HG03039 (cell line): ENCODE measurements at regions not wholly inside any gene's neighbourhood (a gene's known extent, or its start where the extent isn't known, plus 50 kb on each side); places are given as distances from the start of the nearest gene placed in this dataset.

Experiments used
- ATAC-seq: cut with Tn5 transposase; IDR thresholded peaks from one replicate; pipeline ENCODE4 v1.9.1; 2021; ENCODE audit warnings: mild to moderate bottlenecking, moderate library complexity; ENCODE audit not compliant: unreplicated experiment

GRCh38 chr18:26621161-26622026 lies 73.0 kb upstream of the KCTD1 start:
- ATAC-seq, result peak; percentile 62

- no peak for ATAC-seq
These were observed 71.0 kb upstream of the KCTD1 start for GRCh38 chr18:26619350-26619749.

GRCh38 chr18:26618135-26618534 lies 69.8 kb upstream of the KCTD1 start:
- ATAC-seq, result no peak

GRCh38 chr18:26617151-26617554 lies 68.8 kb upstream of the KCTD1 start:
- ATAC-seq, result no peak

GRCh38 chr18:26614374-26614773 lies 66.0 kb upstream of the KCTD1 start:
- no peak for ATAC-seq
